ENCODE measurements at regions not wholly inside any gene's neighbourhood (a gene's known extent, or its start where the extent isn't known, plus 50 kb on each side); places are given as distances from the start of the nearest gene placed in this dataset.

- DNase-seq, result no peak
These were observed 336.1 kb upstream of the POU3F2 start for GRCh38 chr6:98498144-98498775.

GRCh38 chr6:98498866-98499265 lies 335.5 kb upstream of the POU3F2 start:
- no peak for DNase-seq

- no peak for DNase-seq
These were observed 320.2 kb upstream of the POU3F2 start for GRCh38 chr6:98514073-98514720.

DNA sequence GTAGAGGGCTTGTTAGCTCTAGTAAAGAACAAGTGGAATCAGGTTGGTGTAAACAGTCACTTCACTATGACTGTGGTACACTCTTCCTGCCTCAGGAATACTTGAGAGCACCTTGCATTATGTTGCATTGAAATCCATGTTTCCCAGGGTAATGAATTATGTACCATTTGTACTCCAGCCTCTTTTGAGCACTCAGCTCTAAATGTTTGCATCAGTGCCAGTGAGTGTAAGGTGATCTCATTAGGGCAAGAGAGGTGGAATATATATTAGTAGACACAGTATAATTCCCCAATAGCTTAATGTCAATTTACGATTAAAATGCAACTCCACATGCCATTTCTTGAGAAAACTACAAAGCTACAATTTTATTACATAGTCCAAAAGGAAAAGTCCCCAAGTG lies 319.6 kb upstream of the POU3F2 start:
- DNase-seq, result no peak

GRCh38 chr6:98516206-98516605 lies 318.2 kb upstream of the POU3F2 start:
- no peak for DNase-seq

DNA sequence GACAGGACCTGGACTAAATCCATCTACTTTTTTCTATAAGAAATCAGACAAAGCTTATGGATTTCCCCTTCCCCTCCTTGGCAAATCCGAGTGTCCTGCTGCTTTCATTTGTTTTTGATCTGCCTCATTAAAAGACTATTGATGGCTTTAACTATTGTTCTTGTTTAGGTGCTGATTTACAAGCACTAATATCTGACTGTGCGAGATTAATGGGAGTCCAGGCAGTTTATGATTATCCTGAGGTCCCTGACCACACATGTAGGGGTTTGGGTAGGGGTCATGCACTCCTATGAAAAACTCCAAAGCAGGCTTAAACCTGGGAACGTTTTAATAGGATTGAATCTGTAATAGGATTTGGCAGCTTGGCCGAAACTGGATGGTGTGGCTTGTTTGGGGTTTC lies 317.5 kb upstream of the POU3F2 start:
- DNase-seq, result no peak

DNA sequence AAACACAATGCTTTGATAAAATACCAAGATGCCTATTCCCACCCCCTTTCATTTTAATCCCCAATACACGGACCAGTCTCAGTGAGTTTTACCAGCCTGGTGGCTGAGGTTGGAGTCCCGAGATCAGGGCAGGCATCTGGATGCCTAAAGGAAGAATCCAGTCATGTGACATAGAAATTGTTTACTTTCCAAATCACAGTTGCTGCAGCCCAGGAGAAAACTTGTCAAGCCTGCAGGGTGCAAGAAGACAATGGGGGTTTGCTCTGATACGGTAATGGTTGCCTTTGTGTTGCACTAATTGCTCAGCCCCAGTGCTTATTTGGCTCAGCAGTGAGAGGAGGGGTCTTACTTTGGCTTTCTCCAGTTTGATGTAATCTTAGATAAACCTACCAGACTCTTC lies 308.5 kb upstream of the POU3F2 start:
- DNase-seq, result no peak

- no peak for DNase-seq
These were observed 307.9 kb upstream of the POU3F2 start for GRCh38 chr6:98526465-98526864.

DNA sequence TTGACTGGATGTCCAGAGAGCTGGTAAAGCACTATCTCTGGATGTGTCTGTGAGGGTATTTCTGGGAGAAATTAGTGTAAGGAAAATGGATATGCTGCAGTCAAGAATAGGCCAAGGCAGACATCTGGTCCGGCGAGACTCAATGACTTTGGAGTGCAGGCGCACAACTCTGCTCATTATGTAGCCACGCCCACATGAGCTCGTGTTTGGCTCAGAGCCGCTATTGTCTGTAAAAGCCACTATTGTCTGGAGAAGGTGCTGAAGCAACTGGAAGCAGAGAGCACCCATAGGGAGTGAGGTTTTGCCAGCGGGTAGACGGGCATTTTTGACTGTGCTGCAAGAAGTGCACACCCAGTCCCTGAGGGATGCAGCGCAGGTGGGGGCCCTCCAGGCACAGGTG lies 305.0 kb upstream of the POU3F2 start:
- DNase-seq, result no peak

GRCh38 chr6:98530732-98531131 lies 303.6 kb upstream of the POU3F2 start:
- no peak for DNase-seq

GRCh38 chr6:98532004-98532403 lies 302.4 kb upstream of the POU3F2 start:
- DNase-seq, result no peak

- DNase-seq, result no peak
These were observed 294.6 kb upstream of the POU3F2 start for GRCh38 chr6:98539741-98540140.

DNA sequence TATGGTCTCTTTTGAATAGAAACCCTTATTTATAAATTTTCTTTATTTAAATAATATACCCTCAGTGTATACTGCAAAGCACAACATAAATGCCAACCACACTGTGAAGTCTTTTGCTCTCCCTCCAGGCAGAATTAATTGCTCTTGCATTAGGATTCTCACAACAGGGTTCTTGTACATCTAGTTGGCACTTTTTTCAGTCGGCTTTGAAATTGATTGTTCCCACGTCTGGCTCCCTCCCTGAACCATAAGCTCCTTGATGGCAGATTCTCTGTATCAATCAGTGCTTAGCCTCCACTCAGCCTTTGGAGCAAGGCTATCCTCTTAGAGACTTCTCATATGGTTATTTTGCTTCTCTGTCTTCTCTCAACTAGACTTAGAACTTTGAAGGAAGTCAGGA lies 288.0 kb upstream of the POU3F2 start:
- DNase-seq, result no peak

- no peak for DNase-seq
These were observed 287.2 kb upstream of the POU3F2 start for GRCh38 chr6:98547151-98547550.

DNA sequence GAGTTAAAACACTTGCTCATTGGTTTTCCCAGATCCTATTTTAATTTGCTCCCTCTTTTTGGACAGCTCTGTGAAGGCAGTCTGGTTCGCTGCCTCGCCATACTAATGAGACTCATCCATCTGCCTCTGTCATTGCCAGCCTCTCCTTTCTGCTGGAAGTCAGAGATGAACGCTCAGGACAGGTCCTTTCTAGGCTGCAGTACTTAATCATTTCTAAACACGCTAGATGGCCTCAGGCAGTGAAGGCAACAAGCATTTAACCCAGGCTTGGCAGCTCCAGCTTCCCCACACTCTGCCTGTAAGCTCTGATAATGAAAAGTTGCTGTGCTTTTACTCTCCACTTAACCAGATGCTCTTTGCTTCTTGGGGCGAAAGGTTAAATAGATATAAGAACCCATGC lies 286.7 kb upstream of the POU3F2 start:
- no peak for DNase-seq

DNA sequence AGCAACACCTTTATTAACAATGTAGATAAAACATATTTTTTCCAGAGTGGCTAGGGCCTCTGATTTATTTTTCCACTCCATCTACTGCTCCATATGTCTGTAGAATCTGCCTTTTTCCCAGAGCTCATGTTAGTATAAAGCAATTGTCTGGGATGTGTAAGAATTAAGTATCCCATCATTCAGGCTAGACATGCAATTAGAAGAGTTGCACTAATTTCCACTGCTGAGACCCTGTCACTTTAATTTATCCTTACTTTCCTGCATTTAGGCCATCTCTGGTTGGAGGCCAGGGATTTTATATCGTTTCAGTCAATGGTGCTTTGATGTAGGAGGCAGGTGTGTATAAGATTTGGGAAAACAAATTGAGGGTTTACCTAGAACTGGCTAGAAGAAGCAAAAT lies 286.1 kb upstream of the POU3F2 start:
- DNase-seq, result no peak

GRCh38 chr6:98560418-98560817 lies 274.0 kb upstream of the POU3F2 start:
- DNase-seq, result no peak

- DNase-seq, result no peak
These were observed 273.5 kb upstream of the POU3F2 start for GRCh38 chr6:98560841-98561240.

GRCh38 chr6:98566126-98566525 lies 268.2 kb upstream of the POU3F2 start:
- no peak for DNase-seq

DNA sequence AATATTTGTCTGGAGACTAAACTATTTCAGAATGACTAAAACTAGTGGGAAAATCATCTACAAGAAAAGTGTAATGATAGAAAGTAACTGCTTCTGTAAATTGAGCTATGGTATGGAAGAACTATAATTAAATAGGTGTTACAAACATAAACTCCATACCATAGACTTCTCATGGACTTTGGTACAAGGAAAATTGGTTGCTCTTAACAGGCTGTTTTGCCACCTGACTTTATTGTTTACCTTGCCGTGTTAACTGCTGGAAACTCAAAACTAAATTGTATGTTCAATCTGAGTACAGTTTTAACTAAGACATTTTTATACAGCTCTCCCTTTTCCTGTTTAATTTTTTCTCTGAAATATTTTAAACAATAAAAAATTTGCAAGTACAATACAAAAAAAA lies 261.8 kb upstream of the POU3F2 start:
- no peak for DNase-seq

GRCh38 chr6:98574984-98575383 lies 259.4 kb upstream of the POU3F2 start:
- DNase-seq, result no peak

DNA sequence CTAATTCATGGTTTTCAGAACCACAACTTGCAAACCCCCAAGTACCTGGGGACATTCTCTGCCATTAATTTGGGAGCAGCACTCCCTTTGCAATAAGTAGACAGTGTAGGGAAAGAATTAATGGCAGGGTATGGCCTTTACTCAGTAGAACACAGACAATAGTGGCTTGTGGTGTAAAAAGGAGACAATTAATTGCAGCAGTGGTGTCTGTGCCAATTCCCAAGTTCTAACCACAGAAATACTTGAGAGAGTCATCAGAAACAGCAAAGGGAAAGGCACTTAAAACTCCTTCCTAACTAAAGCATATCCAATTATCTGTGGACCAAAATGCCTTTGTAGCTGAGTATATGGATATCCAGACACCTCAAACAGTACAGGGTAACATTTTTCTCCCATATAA lies 257.6 kb upstream of the POU3F2 start:
- no peak for DNase-seq

- no peak for DNase-seq
These were observed 256.4 kb upstream of the POU3F2 start for GRCh38 chr6:98578016-98578415.

GRCh38 chr6:98579079-98579478 lies 255.3 kb upstream of the POU3F2 start:
- DNase-seq, result no peak

DNA sequence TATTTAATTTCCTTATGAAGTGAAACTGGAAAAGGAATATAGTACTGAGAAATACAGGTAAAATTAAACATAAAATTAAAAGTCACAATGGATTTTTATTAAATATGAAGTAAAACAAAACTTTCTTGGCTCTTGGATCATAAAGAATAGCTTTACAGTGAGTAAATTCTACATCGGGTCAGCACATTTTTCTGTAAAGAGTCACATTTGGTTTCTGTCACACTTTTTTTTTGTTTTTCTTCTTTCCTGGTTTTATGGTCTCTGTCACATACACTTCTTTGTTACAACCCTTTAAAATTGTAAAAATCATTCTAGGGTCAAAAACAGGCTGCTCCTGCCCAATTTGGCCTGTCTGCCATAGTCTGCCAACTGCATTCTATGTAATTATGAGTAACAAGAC lies 254.4 kb upstream of the POU3F2 start:
- DNase-seq, result no peak

Measured in activated CD4-positive, CD25-positive, alpha-beta regulatory T cell (primary cell).